ENCODE measurements at regions not wholly inside any gene's neighbourhood (a gene's known extent, or its start where the extent isn't known, plus 50 kb on each side); places are given as distances from the start of the nearest gene placed in this dataset.

DNA sequence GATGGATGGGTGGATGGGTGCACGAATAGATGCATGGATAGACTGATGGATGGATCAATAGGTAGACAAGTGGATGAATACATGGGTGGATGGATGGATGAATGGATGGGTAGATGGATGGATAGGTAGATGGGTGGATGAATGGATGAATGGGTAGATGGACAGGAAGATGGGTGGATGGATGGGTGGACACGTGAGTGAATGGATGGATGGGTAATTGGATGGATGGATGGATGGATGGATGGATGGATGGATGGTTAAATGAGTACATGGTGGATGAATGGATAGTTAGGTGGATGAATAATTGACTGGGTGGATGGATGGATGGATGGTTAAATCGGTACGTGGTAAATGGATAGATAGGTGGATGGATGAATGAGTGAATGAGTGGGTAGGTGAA lies 89.7 kb upstream of the ZNF469 start (continued):
- TF ChIP-seq, protein P1, sequence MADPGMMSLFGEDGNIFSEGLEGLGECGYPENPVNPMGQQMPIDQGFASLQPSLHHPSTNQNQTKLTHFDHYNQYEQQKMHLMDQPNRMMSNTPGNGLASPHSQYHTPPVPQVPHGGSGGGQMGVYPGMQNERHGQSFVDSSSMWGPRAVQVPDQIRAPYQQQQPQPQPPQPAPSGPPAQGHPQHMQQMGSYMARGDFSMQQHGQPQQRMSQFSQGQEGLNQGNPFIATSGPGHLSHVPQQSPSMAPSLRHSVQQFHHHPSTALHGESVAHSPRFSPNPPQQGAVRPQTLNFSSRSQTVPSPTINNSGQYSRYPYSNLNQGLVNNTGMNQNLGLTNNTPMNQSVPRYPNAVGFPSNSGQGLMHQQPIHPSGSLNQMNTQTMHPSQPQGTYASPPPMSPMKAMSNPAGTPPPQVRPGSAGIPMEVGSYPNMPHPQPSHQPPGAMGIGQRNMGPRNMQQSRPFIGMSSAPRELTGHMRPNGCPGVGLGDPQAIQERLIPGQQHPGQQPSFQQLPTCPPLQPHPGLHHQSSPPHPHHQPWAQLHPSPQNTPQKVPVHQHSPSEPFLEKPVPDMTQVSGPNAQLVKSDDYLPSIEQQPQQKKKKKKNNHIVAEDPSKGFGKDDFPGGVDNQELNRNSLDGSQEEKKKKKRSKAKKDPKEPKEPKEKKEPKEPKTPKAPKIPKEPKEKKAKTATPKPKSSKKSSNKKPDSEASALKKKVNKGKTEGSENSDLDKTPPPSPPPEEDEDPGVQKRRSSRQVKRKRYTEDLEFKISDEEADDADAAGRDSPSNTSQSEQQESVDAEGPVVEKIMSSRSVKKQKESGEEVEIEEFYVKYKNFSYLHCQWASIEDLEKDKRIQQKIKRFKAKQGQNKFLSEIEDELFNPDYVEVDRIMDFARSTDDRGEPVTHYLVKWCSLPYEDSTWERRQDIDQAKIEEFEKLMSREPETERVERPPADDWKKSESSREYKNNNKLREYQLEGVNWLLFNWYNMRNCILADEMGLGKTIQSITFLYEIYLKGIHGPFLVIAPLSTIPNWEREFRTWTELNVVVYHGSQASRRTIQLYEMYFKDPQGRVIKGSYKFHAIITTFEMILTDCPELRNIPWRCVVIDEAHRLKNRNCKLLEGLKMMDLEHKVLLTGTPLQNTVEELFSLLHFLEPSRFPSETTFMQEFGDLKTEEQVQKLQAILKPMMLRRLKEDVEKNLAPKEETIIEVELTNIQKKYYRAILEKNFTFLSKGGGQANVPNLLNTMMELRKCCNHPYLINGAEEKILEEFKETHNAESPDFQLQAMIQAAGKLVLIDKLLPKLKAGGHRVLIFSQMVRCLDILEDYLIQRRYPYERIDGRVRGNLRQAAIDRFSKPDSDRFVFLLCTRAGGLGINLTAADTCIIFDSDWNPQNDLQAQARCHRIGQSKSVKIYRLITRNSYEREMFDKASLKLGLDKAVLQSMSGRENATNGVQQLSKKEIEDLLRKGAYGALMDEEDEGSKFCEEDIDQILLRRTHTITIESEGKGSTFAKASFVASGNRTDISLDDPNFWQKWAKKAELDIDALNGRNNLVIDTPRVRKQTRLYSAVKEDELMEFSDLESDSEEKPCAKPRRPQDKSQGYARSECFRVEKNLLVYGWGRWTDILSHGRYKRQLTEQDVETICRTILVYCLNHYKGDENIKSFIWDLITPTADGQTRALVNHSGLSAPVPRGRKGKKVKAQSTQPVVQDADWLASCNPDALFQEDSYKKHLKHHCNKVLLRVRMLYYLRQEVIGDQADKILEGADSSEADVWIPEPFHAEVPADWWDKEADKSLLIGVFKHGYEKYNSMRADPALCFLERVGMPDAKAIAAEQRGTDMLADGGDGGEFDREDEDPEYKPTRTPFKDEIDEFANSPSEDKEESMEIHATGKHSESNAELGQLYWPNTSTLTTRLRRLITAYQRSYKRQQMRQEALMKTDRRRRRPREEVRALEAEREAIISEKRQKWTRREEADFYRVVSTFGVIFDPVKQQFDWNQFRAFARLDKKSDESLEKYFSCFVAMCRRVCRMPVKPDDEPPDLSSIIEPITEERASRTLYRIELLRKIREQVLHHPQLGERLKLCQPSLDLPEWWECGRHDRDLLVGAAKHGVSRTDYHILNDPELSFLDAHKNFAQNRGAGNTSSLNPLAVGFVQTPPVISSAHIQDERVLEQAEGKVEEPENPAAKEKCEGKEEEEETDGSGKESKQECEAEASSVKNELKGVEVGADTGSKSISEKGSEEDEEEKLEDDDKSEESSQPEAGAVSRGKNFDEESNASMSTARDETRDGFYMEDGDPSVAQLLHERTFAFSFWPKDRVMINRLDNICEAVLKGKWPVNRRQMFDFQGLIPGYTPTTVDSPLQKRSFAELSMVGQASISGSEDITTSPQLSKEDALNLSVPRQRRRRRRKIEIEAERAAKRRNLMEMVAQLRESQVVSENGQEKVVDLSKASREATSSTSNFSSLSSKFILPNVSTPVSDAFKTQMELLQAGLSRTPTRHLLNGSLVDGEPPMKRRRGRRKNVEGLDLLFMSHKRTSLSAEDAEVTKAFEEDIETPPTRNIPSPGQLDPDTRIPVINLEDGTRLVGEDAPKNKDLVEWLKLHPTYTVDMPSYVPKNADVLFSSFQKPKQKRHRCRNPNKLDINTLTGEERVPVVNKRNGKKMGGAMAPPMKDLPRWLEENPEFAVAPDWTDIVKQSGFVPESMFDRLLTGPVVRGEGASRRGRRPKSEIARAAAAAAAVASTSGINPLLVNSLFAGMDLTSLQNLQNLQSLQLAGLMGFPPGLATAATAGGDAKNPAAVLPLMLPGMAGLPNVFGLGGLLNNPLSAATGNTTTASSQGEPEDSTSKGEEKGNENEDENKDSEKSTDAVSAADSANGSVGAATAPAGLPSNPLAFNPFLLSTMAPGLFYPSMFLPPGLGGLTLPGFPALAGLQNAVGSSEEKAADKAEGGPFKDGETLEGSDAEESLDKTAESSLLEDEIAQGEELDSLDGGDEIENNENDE (IDR thresholded peaks at IDR 0.05; ENCODE audit: insufficient replicate concordance, low read length) = no peak
- TF ChIP-seq CREB1 (IDR thresholded peaks at IDR 0.05) = no peak

Measured in H1 (cell line).